Right lobe of liver (tissue), 6 donors: ENCODE measurements at regions not wholly inside any gene's neighbourhood (a gene's known extent, or its start where the extent isn't known, plus 50 kb on each side); places are given as distances from the start of the nearest gene placed in this dataset.

Experiments used
- ATAC-seq, 4 donors: fragments of 200-7000 bp; cut with Tn5 transposase; one replicate each; pipeline ENCODE4 v1.9.1; 2020; ENCODE audit warnings: mild to moderate bottlenecking in 4 of 4, moderate library complexity in 4 of 4
- DNase-seq, 3 donors: peaks; one replicate each; pipeline ENCODE4 v3.0.0-alpha.2; 2020
- H3K27ac ChIP-seq, 3 donors: fragments of 200-600 bp; one replicate each; pipeline ENCODE4 v1.8.0; 2022
- H3K27me3 ChIP-seq, 2 donors: fragments of 200-600 bp; one replicate each; pipeline ENCODE4 v1.8.0; 2022
- H3K36me3 ChIP-seq, 4 donors: fragments of 200-600 bp; sonication (generic) in 1 of 4; one replicate each; pipeline versions ENCODE4 v1.5.1 to v1.8.0; 2017 to 2022; ENCODE audit warnings: control low read depth in 1 of 4
- H3K4me1 ChIP-seq, 4 donors: fragments of 200-600 bp; sonication (generic) in 1 of 4; one replicate each; pipeline versions ENCODE4 v1.5.1 to v1.8.0; 2017 to 2022; ENCODE audit warnings: control low read depth in 1 of 4
- H3K4me3 ChIP-seq, 3 donors: fragments of 200-600 bp; one replicate each; pipeline ENCODE4 v1.8.0; 2022
- H3K9me3 ChIP-seq, 4 donors: fragments of 200-600 bp; sonication (generic) in 1 of 4; one replicate each; pipeline versions ENCODE4 v1.5.1 to v1.8.0; 2017 to 2022; ENCODE audit warnings: control low read depth in 1 of 4
- POLR2A ChIP-seq: fragments of 450-650 bp; IDR thresholded peaks from one replicate; pipeline ENCODE4 v1.6.1; 2017; ENCODE audit warnings: antibody characterized with exemption, mild to moderate bottlenecking
- WGBS: methylation state at CpG from one replicate; pipeline ENCODE4 v1.1.6; 2018; ENCODE audit warnings: low coverage, low lambda C conversion rate; ENCODE audit not compliant: insufficient coverage; ENCODE audit errors: missing lambda C conversion rate; 5-methylcytosine and 5-hydroxymethylcytosine counted together
- intact Hi-C, 2 donors: fragments of 100-400 bp; cut with DNase I; formaldehyde crosslinking; loops; one replicate each; pipeline versions ENCODE4 v1.11.2 to v1.14.1; 2022
- TF ChIP-seq, protein P1 (sequence below), 4 donors: fragments of 200-600 bp in 3 of 4; fragments of 450-650 bp in 1 of 4; IDR thresholded peaks; one replicate each; pipeline versions ENCODE4 v1.5.1 to v1.8.0; 2016 to 2022; ENCODE audit warnings: antibody characterized with exemption in 4 of 4, mild to moderate bottlenecking in 2 of 4
- donor health status: DM: no; HTN: yes; CAD: no.
- donor health status: DM: no; HTN: no; CAD: no.
- donor health status: DM: no; HTN: no; CAD: no.
- donor health status: DM: no; HTN: yes; CAD: no.
- donor health status: DM: no; HTN: yes; CAD: no.

- 0% methylated on average over 1 of the region's 3 CpGs for WGBS
- DNase-seq (no peak), ATAC-seq (no peak)
- Histone ChIP-seq H3K36me3 (no peaks in the 10 kb centered on the region), H3K4me3 (no peak overlapping the region), H3K9me3 (no peaks in the 10 kb centered on the region), H3K27ac (peak overlapping the region in 1 of 3 donors; percentile 65), H3K27me3 (no peaks in the 10 kb centered on the region), H3K4me1 (peaks cover 0 to 24% (median 7%) of the 10 kb centered on the region in 4 donors)
- TF ChIP-seq, protein P1, sequence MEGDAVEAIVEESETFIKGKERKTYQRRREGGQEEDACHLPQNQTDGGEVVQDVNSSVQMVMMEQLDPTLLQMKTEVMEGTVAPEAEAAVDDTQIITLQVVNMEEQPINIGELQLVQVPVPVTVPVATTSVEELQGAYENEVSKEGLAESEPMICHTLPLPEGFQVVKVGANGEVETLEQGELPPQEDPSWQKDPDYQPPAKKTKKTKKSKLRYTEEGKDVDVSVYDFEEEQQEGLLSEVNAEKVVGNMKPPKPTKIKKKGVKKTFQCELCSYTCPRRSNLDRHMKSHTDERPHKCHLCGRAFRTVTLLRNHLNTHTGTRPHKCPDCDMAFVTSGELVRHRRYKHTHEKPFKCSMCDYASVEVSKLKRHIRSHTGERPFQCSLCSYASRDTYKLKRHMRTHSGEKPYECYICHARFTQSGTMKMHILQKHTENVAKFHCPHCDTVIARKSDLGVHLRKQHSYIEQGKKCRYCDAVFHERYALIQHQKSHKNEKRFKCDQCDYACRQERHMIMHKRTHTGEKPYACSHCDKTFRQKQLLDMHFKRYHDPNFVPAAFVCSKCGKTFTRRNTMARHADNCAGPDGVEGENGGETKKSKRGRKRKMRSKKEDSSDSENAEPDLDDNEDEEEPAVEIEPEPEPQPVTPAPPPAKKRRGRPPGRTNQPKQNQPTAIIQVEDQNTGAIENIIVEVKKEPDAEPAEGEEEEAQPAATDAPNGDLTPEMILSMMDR (IDR thresholded peaks at IDR 0.05) = no peak
- no peak for TF ChIP-seq POLR2A
- intact Hi-C loops = no loop called here
Observed at GRCh38 chr19:30665449-30665848, 293.3 kb downstream of the ZNF536 start.

- no peak for ATAC-seq
- H3K4me3 ChIP-seq = no peak overlapping the region
- intact Hi-C loops = no loop called here
Observed at GRCh38 chr19:30663611-30664174, 291.5 kb downstream of the ZNF536 start.

GRCh38 chr19:30662211-30662861, 290.2 kb downstream of the ZNF536 start:
- Histone ChIP-seq H3K27ac (peak overlapping the region in 1 of 3 donors; percentile 41), H3K4me3 (no peak overlapping the region), H3K36me3 (no peaks in the 10 kb centered on the region), H3K4me1 (peaks cover 0 to 24% (median 7%) of the 10 kb centered on the region in 4 donors), H3K9me3 (no peaks in the 10 kb centered on the region), H3K27me3 (no peaks in the 10 kb centered on the region)
- intact Hi-C loops = no loop called here
- peak; percentile 56 to 75 (median 63) for ATAC-seq
- 23% methylated on average over 10 of the region's 10 CpGs for whole genome bisulfite sequencing
- no peak for TF ChIP-seq POLR2A
- TF ChIP-seq, protein P1 (IDR thresholded peaks at IDR 0.05) = no peak
- peak in 2 of 3 donors; percentile 58 to 78 for DNase-seq

More at GRCh38 chr19:30663611-30664174, 291.5 kb downstream of the ZNF536 start:
- Histone ChIP-seq H3K9me3 (no peaks in the 10 kb centered on the region), H3K27ac (peak overlapping the region in 1 of 3 donors; percentile 65), H3K27me3 (no peaks in the 10 kb centered on the region), H3K4me1 (peaks cover 0 to 24% (median 7%) of the 10 kb centered on the region in 4 donors), H3K36me3 (no peaks in the 10 kb centered on the region)
- 47% methylated on average over 2 of the region's 2 CpGs for WGBS
- TF ChIP-seq, protein P1 (IDR thresholded peaks at IDR 0.05) = no peak
- TF ChIP-seq POLR2A = no peak
- DNase-seq = no peak

GRCh38 chr19:30659638-30660037, 287.5 kb downstream of the ZNF536 start:
- intact Hi-C loops = no loop called here
- no peak for ATAC-seq
- H3K4me3 ChIP-seq = no peak overlapping the region

More at GRCh38 chr19:30659638-30660037, 287.5 kb downstream of the ZNF536 start:
- H3K36me3 ChIP-seq = no peaks in the 10 kb centered on the region
- H3K9me3 ChIP-seq = no peaks in the 10 kb centered on the region
- no peak overlapping the region for H3K27ac ChIP-seq
- DNase-seq = no peak
- no peak for TF ChIP-seq POLR2A
- TF ChIP-seq, protein P1 (IDR thresholded peaks at IDR 0.05) = no peak
- H3K4me1 ChIP-seq = peaks cover 0 to 19% (median 4%) of the 10 kb centered on the region in 4 donors
- H3K27me3 ChIP-seq = no peaks in the 10 kb centered on the region
